ENCODE measurements at regions not wholly inside any gene's neighbourhood (a gene's known extent, or its start where the extent isn't known, plus 50 kb on each side); places are given as distances from the start of the nearest gene placed in this dataset.
"Not testable (repeated sequence)": the region's sequence is repeated elsewhere in the genome, so short reads cannot be mapped to it uniquely, and the experiment has no call there.

- H3K27me3 ChIP-seq (ENCODE audit: insufficient read depth, low read length); H3K23ac ChIP-seq (ENCODE audit: low read length); H3K9me3 ChIP-seq (ENCODE audit: insufficient read depth, low read depth, low read length); H3K36me3 ChIP-seq (ENCODE audit: control insufficient read depth in 1 of 2, insufficient read depth in 2 of 2, low read length in 2 of 2); H3K79me1 ChIP-seq (ENCODE audit: low read length); H2BK5ac ChIP-seq (ENCODE audit: low read depth, low read length, poor library complexity); H3K27ac ChIP-seq (ENCODE audit: low read depth, low read length); H2BK120ac ChIP-seq (ENCODE audit: insufficient read depth, low read length, poor library complexity); H3K4me2 ChIP-seq (ENCODE audit: low read length); H3K9ac ChIP-seq (ENCODE audit: low read length); H2BK12ac ChIP-seq (ENCODE audit: low read length); H3K4me3 ChIP-seq (ENCODE audit: low read depth, low read length); H4K8ac ChIP-seq (ENCODE audit: low read depth, low read length); H4K12ac ChIP-seq (ENCODE audit: low read depth, low read length); H3K4ac ChIP-seq (ENCODE audit: low read depth, low read length); H4K91ac ChIP-seq (ENCODE audit: low read depth, low read length); H3K4me1 ChIP-seq (ENCODE audit: control insufficient read depth in 1 of 2, insufficient read depth in 2 of 2, low read length in 2 of 2); H2AFZ ChIP-seq (ENCODE audit: insufficient read depth, low read length, poor library complexity); H3K79me2 ChIP-seq (ENCODE audit: control insufficient read depth, insufficient read depth, low read length, poor library complexity); H3K18ac ChIP-seq (ENCODE audit: low read length); H3K14ac ChIP-seq (ENCODE audit: low read length); DNase-seq; H2AK5ac ChIP-seq (ENCODE audit: low read length): not testable (repeated sequence)
- no CpG with 5 or more reads among the region's 2 CpGs for WGBS (ENCODE audit: extremely low coverage, insufficient coverage, insufficient read length)
These were observed 308.7 kb downstream of the FAM72C start for GRCh38 chr1:143663056-143663455.

DNA sequence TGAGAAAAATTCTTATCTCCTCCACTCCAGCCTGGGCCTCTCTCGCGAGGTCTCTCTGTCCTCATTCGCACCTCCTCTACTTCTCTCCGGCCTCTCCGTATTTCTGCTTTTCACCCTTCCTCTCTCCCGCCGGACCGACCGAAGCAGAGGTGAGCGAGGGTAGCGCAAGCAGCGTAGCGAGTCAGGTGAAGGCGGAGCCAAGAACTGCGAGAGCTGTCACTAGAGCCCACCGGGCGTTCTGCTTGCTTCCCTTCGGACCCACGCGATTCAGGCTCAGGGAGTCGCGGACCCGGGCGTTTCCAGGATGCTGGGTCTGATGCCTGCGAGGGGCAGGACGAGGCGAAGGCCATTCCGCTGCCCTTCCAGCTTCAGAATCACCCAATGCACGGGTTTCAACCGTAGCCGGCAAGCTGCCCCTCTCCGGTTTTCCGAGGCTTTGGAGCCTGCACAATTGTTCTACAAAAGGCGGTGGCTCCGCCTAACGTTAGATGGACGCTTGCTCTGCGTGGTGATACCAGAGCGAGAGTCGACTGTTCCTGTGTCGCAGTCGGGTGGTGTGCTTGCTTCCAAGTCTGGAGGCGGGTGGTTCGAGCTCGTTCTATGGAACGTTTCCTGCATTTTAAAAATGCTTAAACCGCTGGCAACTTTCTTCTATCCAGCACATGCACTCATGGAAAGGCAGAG lies 310.2 kb downstream of the FAM72C start:
- Histone ChIP-seq H3K9me3 (ENCODE audit: insufficient read depth, low read depth, low read length) (peaks cover 2% of the 10 kb centered on the region), H3K4ac (ENCODE audit: low read depth, low read length) (no peak overlapping the region), H3K4me3 (ENCODE audit: low read depth, low read length) (peak overlapping the region; percentile 40), H4K8ac (ENCODE audit: low read depth, low read length) (no peak overlapping the region), H3K23ac (ENCODE audit: low read length) (no peak overlapping the region), H2BK12ac (ENCODE audit: low read length) (no peak overlapping the region), H3K27ac (ENCODE audit: low read depth, low read length) (no peak overlapping the region), H3K14ac (ENCODE audit: low read length) (no peak overlapping the region), H2BK5ac (ENCODE audit: low read depth, low read length, poor library complexity) (no peak overlapping the region), H3K27me3 (ENCODE audit: insufficient read depth, low read length) (no peaks in the 10 kb centered on the region), H3K79me1 (ENCODE audit: low read length) (no peaks in the 10 kb centered on the region), H3K79me2 (ENCODE audit: control insufficient read depth, insufficient read depth, low read length, poor library complexity) (no peaks in the 10 kb centered on the region), H3K18ac (ENCODE audit: low read length) (no peak overlapping the region), H3K4me2 (ENCODE audit: low read length) (peak overlapping the region; percentile 58), H2BK120ac (ENCODE audit: insufficient read depth, low read length, poor library complexity) (no peak overlapping the region), H3K4me1 (ENCODE audit: control insufficient read depth in 1 of 2, insufficient read depth in 2 of 2, low read length in 2 of 2) (no peaks in the 10 kb centered on the region), H3K36me3 (ENCODE audit: control insufficient read depth in 1 of 2, insufficient read depth in 2 of 2, low read length in 2 of 2) (no peaks in the 10 kb centered on the region), H4K91ac (ENCODE audit: low read depth, low read length) (no peak overlapping the region), H2AK5ac (ENCODE audit: low read length) (no peak overlapping the region), H2AFZ (ENCODE audit: insufficient read depth, low read length, poor library complexity) (peak overlapping the region; percentile 41), H4K12ac (ENCODE audit: low read depth, low read length) (peak overlapping the region; percentile 18), H3K9ac (ENCODE audit: low read length) (no peak overlapping the region)
- WGBS (ENCODE audit: extremely low coverage, insufficient coverage, insufficient read length) = no CpG with 5 or more reads among the region's 47 CpGs
- DNase-seq = no peak

GRCh38 chr1:143660354-143660941 lies 311.3 kb downstream of the FAM72C start:
- H3K18ac ChIP-seq (ENCODE audit: low read length) = no peak overlapping the region
- no peak overlapping the region for H3K27ac ChIP-seq (ENCODE audit: low read depth, low read length)
- no peak overlapping the region for H2BK5ac ChIP-seq (ENCODE audit: low read depth, low read length, poor library complexity)
- no peak overlapping the region for H4K12ac ChIP-seq (ENCODE audit: low read depth, low read length)
- no peaks in the 10 kb centered on the region for H3K4me1 ChIP-seq (ENCODE audit: control insufficient read depth in 1 of 2, insufficient read depth in 2 of 2, low read length in 2 of 2)
- H3K36me3 ChIP-seq (ENCODE audit: control insufficient read depth in 1 of 2, insufficient read depth in 2 of 2, low read length in 2 of 2) = no peaks in the 10 kb centered on the region
- no peak for DNase-seq
- no peak overlapping the region for H2AFZ ChIP-seq (ENCODE audit: insufficient read depth, low read length, poor library complexity)
- no peak overlapping the region for H3K9ac ChIP-seq (ENCODE audit: low read length)
- no peaks in the 10 kb centered on the region for H3K79me1 ChIP-seq (ENCODE audit: low read length)
- H4K8ac ChIP-seq (ENCODE audit: low read depth, low read length) = no peak overlapping the region
- H3K9me3 ChIP-seq (ENCODE audit: insufficient read depth, low read depth, low read length) = no peaks in the 10 kb centered on the region
- no CpG with 5 or more reads among the region's 14 CpGs for WGBS (ENCODE audit: extremely low coverage, insufficient coverage, insufficient read length)
- no peak overlapping the region for H3K4me2 ChIP-seq (ENCODE audit: low read length)
- H2AK5ac ChIP-seq (ENCODE audit: low read length) = no peak overlapping the region
- H4K91ac ChIP-seq (ENCODE audit: low read depth, low read length) = no peak overlapping the region
- no peak overlapping the region for H3K4ac ChIP-seq (ENCODE audit: low read depth, low read length)
- H3K23ac ChIP-seq (ENCODE audit: low read length) = no peak overlapping the region
- no peak overlapping the region for H2BK120ac ChIP-seq (ENCODE audit: insufficient read depth, low read length, poor library complexity)
- no peak overlapping the region for H3K14ac ChIP-seq (ENCODE audit: low read length)
- no peaks in the 10 kb centered on the region for H3K79me2 ChIP-seq (ENCODE audit: control insufficient read depth, insufficient read depth, low read length, poor library complexity)
- H3K27me3 ChIP-seq (ENCODE audit: insufficient read depth, low read length) = no peaks in the 10 kb centered on the region
- H3K4me3 ChIP-seq (ENCODE audit: low read depth, low read length) = no peak overlapping the region
- H2BK12ac ChIP-seq (ENCODE audit: low read length) = no peak overlapping the region

GRCh38 chr1:143653429-143653802 lies 318.4 kb downstream of the FAM72C start:
- Histone ChIP-seq H4K91ac (ENCODE audit: low read depth, low read length) (no peak overlapping the region), H2BK5ac (ENCODE audit: low read depth, low read length, poor library complexity) (no peak overlapping the region), H3K9ac (ENCODE audit: low read length) (no peak overlapping the region), H3K36me3 (ENCODE audit: control insufficient read depth in 1 of 2, insufficient read depth in 2 of 2, low read length in 2 of 2) (no peaks in the 10 kb centered on the region), H2AK5ac (ENCODE audit: low read length) (no peak overlapping the region), H3K4ac (ENCODE audit: low read depth, low read length) (no peak overlapping the region), H4K12ac (ENCODE audit: low read depth, low read length) (no peak overlapping the region), H3K4me3 (ENCODE audit: low read depth, low read length) (no peak overlapping the region), H3K4me1 (ENCODE audit: control insufficient read depth in 1 of 2, insufficient read depth in 2 of 2, low read length in 2 of 2) (no peaks in the 10 kb centered on the region), H3K23ac (ENCODE audit: low read length) (no peak overlapping the region), H3K27me3 (ENCODE audit: insufficient read depth, low read length) (no peaks in the 10 kb centered on the region), H3K79me1 (ENCODE audit: low read length) (no peaks in the 10 kb centered on the region), H3K4me2 (ENCODE audit: low read length) (no peak overlapping the region), H2AFZ (ENCODE audit: insufficient read depth, low read length, poor library complexity) (no peak overlapping the region), H3K79me2 (ENCODE audit: control insufficient read depth, insufficient read depth, low read length, poor library complexity) (no peaks in the 10 kb centered on the region), H2BK120ac (ENCODE audit: insufficient read depth, low read length, poor library complexity) (no peak overlapping the region), H3K18ac (ENCODE audit: low read length) (no peak overlapping the region), H3K9me3 (ENCODE audit: insufficient read depth, low read depth, low read length) (peaks cover 11% of the 10 kb centered on the region), H2BK12ac (ENCODE audit: low read length) (no peak overlapping the region), H3K27ac (ENCODE audit: low read depth, low read length) (no peak overlapping the region), H3K14ac (ENCODE audit: low read length) (no peak overlapping the region), H4K8ac (ENCODE audit: low read depth, low read length) (no peak overlapping the region)
- no CpG with 5 or more reads among the region's 24 CpGs for WGBS (ENCODE audit: extremely low coverage, insufficient coverage, insufficient read length)
- DNase-seq = no peak

Data from trophoblast cell (in vitro differentiated cells and primary cell).